ENCODE measurements at regions not wholly inside any gene's neighbourhood (a gene's known extent, or its start where the extent isn't known, plus 50 kb on each side); places are given as distances from the start of the nearest gene placed in this dataset.

- no peak overlapping the region for H2BK12ac ChIP-seq (ENCODE audit: insufficient read length, low read depth, low read length)
- no peaks in the 10 kb centered on the region for H3K27me3 ChIP-seq (ENCODE audit: insufficient read depth, low read length)
- H3K18ac ChIP-seq (ENCODE audit: insufficient read length, low read depth, low read length): no peak overlapping the region
- no peaks in the 10 kb centered on the region; a peak in 1 of 5 replicates for H3K9me3 Mint-ChIP-seq
- no peak overlapping the region for H3K4me3 Mint-ChIP-seq
- TF ChIP-seq CTCF (conservative IDR thresholded peaks at IDR 0.05): no peak
- no peak overlapping the region for H2AK5ac ChIP-seq (ENCODE audit: insufficient read length, low read length)
- no peak overlapping the region for H3T11ph ChIP-seq (ENCODE audit: low read length)
- H3K9ac ChIP-seq (ENCODE audit: extremely low read depth, insufficient read length, low read length): no peak overlapping the region
- no peak overlapping the region for H2BK5ac ChIP-seq (ENCODE audit: insufficient read length, low read length)
- H3K4ac ChIP-seq (ENCODE audit: low read depth, low read length): no peak overlapping the region
- H4K8ac ChIP-seq (replicated peaks; ENCODE audit: insufficient read length, low read depth, low read length): no peak overlapping the region
- H4K20me1 ChIP-seq (ENCODE audit: control insufficient read depth, insufficient read depth, insufficient read length): no peaks in the 10 kb centered on the region
- H3K4me1 ChIP-seq (ENCODE audit: insufficient read depth, low read length): no peaks in the 10 kb centered on the region; the same call in 1 of the 2 replicates
- no peak overlapping the region for H4K91ac ChIP-seq (ENCODE audit: insufficient read length, low read depth, low read length)
- H2AFZ ChIP-seq (ENCODE audit: low read length): no peak overlapping the region
- no peak for DNase-seq
- no peak overlapping the region for H3K23ac ChIP-seq (ENCODE audit: insufficient read length, low read depth, low read length)
- H3K27ac Mint-ChIP-seq: no peak overlapping the region
- H2BK120ac ChIP-seq (ENCODE audit: low read depth, low read length, poor library complexity, severe bottlenecking): no peak overlapping the region
- H2BK20ac ChIP-seq (ENCODE audit: low read depth, low read length, poor library complexity, severe bottlenecking): no peak overlapping the region
- no peak overlapping the region for H3K4me2 ChIP-seq (ENCODE audit: insufficient read depth, insufficient read length, low read length)
- no peaks in the 10 kb centered on the region; a peak in 1 of 7 replicates for H3K36me3 Mint-ChIP-seq (ENCODE audit: insufficient read depth in 1 of 3, low read depth in 3 of 3)
- no peaks in the 10 kb centered on the region for H3K9me3 ChIP-seq (ENCODE audit: control insufficient read depth, low read depth, low read length)
- no peak overlapping the region for H2BK15ac ChIP-seq (ENCODE audit: low read depth, low read length)
- H3K79me2 ChIP-seq (ENCODE audit: insufficient read depth, low read length): no peaks in the 10 kb centered on the region
- H3K27ac ChIP-seq (ENCODE audit: insufficient read length, low read depth, low read length): no peak overlapping the region
- H3K4me1 Mint-ChIP-seq: peaks cover 2 to 16% of the 10 kb centered on the region in 2 experiments; a peak in 2 of 4 replicates
- no peak overlapping the region for H4K5ac ChIP-seq (ENCODE audit: insufficient read length, low read depth, low read length)
- H3K56ac ChIP-seq (ENCODE audit: insufficient read length, low read depth, low read length): no peak overlapping the region
- H3K14ac ChIP-seq (ENCODE audit: insufficient read depth, low read length): no peak overlapping the region
- no peaks in the 10 kb centered on the region for H3K79me1 ChIP-seq (ENCODE audit: insufficient read depth, low read depth, low read length, poor library complexity, severe bottlenecking)
- no peaks in the 10 kb centered on the region for H3K23me2 ChIP-seq (ENCODE audit: insufficient read length, low read depth, low read length, poor library complexity, severe bottlenecking)
- no peaks in the 10 kb centered on the region for H3K27me3 Mint-ChIP-seq (ENCODE audit: low read depth)
- no CpG with 5 or more reads among the region's 3 CpGs for WGBS (ENCODE audit: extremely low coverage, insufficient read length, low lambda C conversion rate)
Measured at GRCh38 chr6:49257549-49257948, 205.5 kb downstream of the MMUT start.

Measured in H9 (cell line).